ENCODE measurements at regions not wholly inside any gene's neighbourhood (a gene's known extent, or its start where the extent isn't known, plus 50 kb on each side); places are given as distances from the start of the nearest gene placed in this dataset.

GRCh38 chr9:108093773-108094675 lies 604.5 kb upstream of the KLF4 start:
- ATAC-seq (replicated peaks in 1 of 4) (no peak), DNase-seq (no peak)
- no peaks in the 10 kb centered on the region for H3K4me1 ChIP-seq (ENCODE audit: control insufficient read depth in 1 of 2, extremely low read depth in 1 of 2, insufficient read depth in 2 of 2, low read length in 2 of 2)
- Mint-ChIP-seq H3K27ac (no peak overlapping the region), H3K4me1 (no peaks in the 10 kb centered on the region), H3K9me3 (peaks cover 0 to 15% (median 5%) of the 10 kb centered on the region in 3 donors), H3K27me3 (no peaks in the 10 kb centered on the region), H3K4me3 (no peak overlapping the region), H3K36me3 (no peaks in the 10 kb centered on the region)
- no peak overlapping the region for H3K4me3 ChIP-seq (ENCODE audit: control insufficient read depth in 1 of 2, extremely low read depth in 1 of 2, low read length in 1 of 2)
- no peak overlapping the region for H3K27ac ChIP-seq (ENCODE audit: low read length)
- no peaks in the 10 kb centered on the region for H3K27me3 ChIP-seq (replicated peaks in 1 of 2; ENCODE audit: control insufficient read depth in 2 of 2, extremely low read depth in 1 of 2, insufficient read depth in 2 of 2, low read length in 1 of 2)
- WGBS (ENCODE audit: insufficient coverage) = no CpG with 5 or more reads among the region's 1 CpG
- POLR2A ChIA-PET = no interaction called here
- no peaks in the 10 kb centered on the region for H3K36me3 ChIP-seq (ENCODE audit: control insufficient read depth in 2 of 2, extremely low read depth in 1 of 2, insufficient read depth in 1 of 2, low read length in 1 of 2)
- CTCF ChIA-PET = no interaction called here
- no peaks in the 10 kb centered on the region for H3K9me3 ChIP-seq

- 93% methylated on average over 3 of the region's 3 CpGs for WGBS (ENCODE audit: insufficient coverage)
- H3K4me1 Mint-ChIP-seq = no peaks in the 10 kb centered on the region
- Histone ChIP-seq H3K36me3 (ENCODE audit: control insufficient read depth in 2 of 2, extremely low read depth in 1 of 2, insufficient read depth in 1 of 2, low read length in 1 of 2) (no peaks in the 10 kb centered on the region), H3K27ac (ENCODE audit: low read length) (no peak overlapping the region), H3K27me3 (replicated peaks in 1 of 2; ENCODE audit: control insufficient read depth in 2 of 2, extremely low read depth in 1 of 2, insufficient read depth in 2 of 2, low read length in 1 of 2) (no peaks in the 10 kb centered on the region), H3K4me3 (ENCODE audit: control insufficient read depth in 1 of 2, extremely low read depth in 1 of 2, low read length in 1 of 2) (no peak overlapping the region), H3K9me3 (no peaks in the 10 kb centered on the region), H3K4me1 (ENCODE audit: control insufficient read depth in 1 of 2, extremely low read depth in 1 of 2, insufficient read depth in 2 of 2, low read length in 2 of 2) (no peaks in the 10 kb centered on the region)
- H3K27me3 Mint-ChIP-seq = peaks cover 0 to 4% of the 10 kb centered on the region in 2 donors
- peaks cover 0 to 18% (median 0%) of the 10 kb centered on the region in 3 donors for H3K9me3 Mint-ChIP-seq
- H3K27ac Mint-ChIP-seq = no peak overlapping the region
- H3K36me3 Mint-ChIP-seq = no peaks in the 10 kb centered on the region
- ATAC-seq (replicated peaks in 1 of 4) (no peak), DNase-seq (no peak)
- no peak overlapping the region for H3K4me3 Mint-ChIP-seq
- ChIA-PET POLR2A (no interaction called here), CTCF (no interaction called here)
Observed at GRCh38 chr9:108088916-108089315, 599.3 kb upstream of the KLF4 start.

GRCh38 chr9:108087781-108088180 lies 598.2 kb upstream of the KLF4 start:
- no peak overlapping the region for H3K4me3 ChIP-seq (ENCODE audit: control insufficient read depth in 1 of 2, extremely low read depth in 1 of 2, low read length in 1 of 2)
- no peaks in the 10 kb centered on the region for H3K9me3 ChIP-seq
- H3K27ac Mint-ChIP-seq = no peak overlapping the region
- no peaks in the 10 kb centered on the region for H3K36me3 ChIP-seq (ENCODE audit: control insufficient read depth in 2 of 2, extremely low read depth in 1 of 2, insufficient read depth in 1 of 2, low read length in 1 of 2)
- H3K36me3 Mint-ChIP-seq = no peaks in the 10 kb centered on the region
- ATAC-seq (replicated peaks in 1 of 4) (no peak), DNase-seq (no peak)
- ChIA-PET POLR2A (interaction anchor here in 1 of 2 donors (0.6 kb wide), 1 partner anchor 9 kb away, joined by 7 read pairs; no protein-coding TSS in a partner anchor), CTCF (no interaction called here)
- H3K27me3 ChIP-seq (replicated peaks in 1 of 2; ENCODE audit: control insufficient read depth in 2 of 2, extremely low read depth in 1 of 2, insufficient read depth in 2 of 2, low read length in 1 of 2) = no peaks in the 10 kb centered on the region
- 39% methylated on average over 5 of the region's 5 CpGs for WGBS (ENCODE audit: insufficient coverage)
- no peaks in the 10 kb centered on the region for H3K4me1 Mint-ChIP-seq
- peaks cover 0 to 4% of the 10 kb centered on the region in 2 donors for H3K27me3 Mint-ChIP-seq
- no peaks in the 10 kb centered on the region for H3K4me1 ChIP-seq (ENCODE audit: control insufficient read depth in 1 of 2, extremely low read depth in 1 of 2, insufficient read depth in 2 of 2, low read length in 2 of 2)
- H3K4me3 Mint-ChIP-seq = no peak overlapping the region
- H3K27ac ChIP-seq (ENCODE audit: low read length) = no peak overlapping the region
- H3K9me3 Mint-ChIP-seq = peaks cover 0 to 18% (median under 1%) of the 10 kb centered on the region in 3 donors

- CTCF ChIA-PET = no interaction called here
- ATAC-seq (replicated peaks in 1 of 4) = no peak
- Mint-ChIP-seq H3K9me3 (peaks cover 0 to 19% (median 4%) of the 10 kb centered on the region in 3 donors), H3K4me1 (no peaks in the 10 kb centered on the region), H3K27ac (no peak overlapping the region), H3K4me3 (no peak overlapping the region), H3K27me3 (peaks cover 0 to 4% of the 10 kb centered on the region in 2 donors), H3K36me3 (no peaks in the 10 kb centered on the region)
- Histone ChIP-seq H3K36me3 (ENCODE audit: control insufficient read depth in 2 of 2, extremely low read depth in 1 of 2, insufficient read depth in 1 of 2, low read length in 1 of 2) (no peaks in the 10 kb centered on the region), H3K4me3 (ENCODE audit: control insufficient read depth in 1 of 2, extremely low read depth in 1 of 2, low read length in 1 of 2) (no peak overlapping the region), H3K27ac (ENCODE audit: low read length) (no peak overlapping the region), H3K4me1 (ENCODE audit: control insufficient read depth in 1 of 2, extremely low read depth in 1 of 2, insufficient read depth in 2 of 2, low read length in 2 of 2) (no peaks in the 10 kb centered on the region), H3K27me3 (replicated peaks in 1 of 2; ENCODE audit: control insufficient read depth in 2 of 2, extremely low read depth in 1 of 2, insufficient read depth in 2 of 2, low read length in 1 of 2) (no peaks in the 10 kb centered on the region), H3K9me3 (no peaks in the 10 kb centered on the region)
- no peak for DNase-seq
- whole genome bisulfite sequencing (ENCODE audit: insufficient coverage) = 68% methylated on average over 2 of the region's 4 CpGs
- POLR2A ChIA-PET = no interaction called here
Observed at GRCh38 chr9:108086624-108087023, 597.1 kb upstream of the KLF4 start.

GRCh38 chr9:108085294-108085693 lies 595.7 kb upstream of the KLF4 start:
- DNase-seq (no peak), ATAC-seq (replicated peaks in 1 of 4) (no peak)
- H3K27ac Mint-ChIP-seq = no peak overlapping the region
- CTCF ChIA-PET = no interaction called here
- H3K9me3 ChIP-seq = no peaks in the 10 kb centered on the region
- no peaks in the 10 kb centered on the region for H3K27me3 ChIP-seq (replicated peaks in 1 of 2; ENCODE audit: control insufficient read depth in 2 of 2, extremely low read depth in 1 of 2, insufficient read depth in 2 of 2, low read length in 1 of 2)
- no peak overlapping the region for H3K27ac ChIP-seq (ENCODE audit: low read length)
- H3K36me3 Mint-ChIP-seq = no peaks in the 10 kb centered on the region
- H3K36me3 ChIP-seq (ENCODE audit: control insufficient read depth in 2 of 2, extremely low read depth in 1 of 2, insufficient read depth in 1 of 2, low read length in 1 of 2) = no peaks in the 10 kb centered on the region
- 75% methylated on average over 4 of the region's 6 CpGs for WGBS (ENCODE audit: insufficient coverage)
- POLR2A ChIA-PET = no interaction called here
- no peaks in the 10 kb centered on the region for H3K4me1 Mint-ChIP-seq
- peaks cover 0 to 19% (median 8%) of the 10 kb centered on the region in 3 donors for H3K9me3 Mint-ChIP-seq
- no peaks in the 10 kb centered on the region for H3K4me1 ChIP-seq (ENCODE audit: control insufficient read depth in 1 of 2, extremely low read depth in 1 of 2, insufficient read depth in 2 of 2, low read length in 2 of 2)
- no peak overlapping the region for H3K4me3 Mint-ChIP-seq
- H3K27me3 Mint-ChIP-seq = peaks cover 0 to 4% of the 10 kb centered on the region in 2 donors
- H3K4me3 ChIP-seq (ENCODE audit: control insufficient read depth in 1 of 2, extremely low read depth in 1 of 2, low read length in 1 of 2) = no peak overlapping the region

GRCh38 chr9:108083796-108084352 lies 594.3 kb upstream of the KLF4 start:
- ChIA-PET POLR2A (no interaction called here), CTCF (no interaction called here)
- no peaks in the 10 kb centered on the region for H3K4me1 Mint-ChIP-seq
- no peak overlapping the region for H3K27ac ChIP-seq (ENCODE audit: low read length)
- H3K9me3 ChIP-seq = no peaks in the 10 kb centered on the region
- H3K27me3 Mint-ChIP-seq = peaks cover 0 to 4% of the 10 kb centered on the region in 2 donors
- H3K36me3 Mint-ChIP-seq = no peaks in the 10 kb centered on the region
- no peak for DNase-seq
- no peaks in the 10 kb centered on the region for H3K27me3 ChIP-seq (replicated peaks in 1 of 2; ENCODE audit: control insufficient read depth in 2 of 2, extremely low read depth in 1 of 2, insufficient read depth in 2 of 2, low read length in 1 of 2)
- no peak overlapping the region for H3K4me3 ChIP-seq (ENCODE audit: control insufficient read depth in 1 of 2, extremely low read depth in 1 of 2, low read length in 1 of 2)
- no peak overlapping the region for H3K4me3 Mint-ChIP-seq
- H3K4me1 ChIP-seq (ENCODE audit: control insufficient read depth in 1 of 2, extremely low read depth in 1 of 2, insufficient read depth in 2 of 2, low read length in 2 of 2) = no peaks in the 10 kb centered on the region
- WGBS (ENCODE audit: insufficient coverage) = 79% methylated on average over 3 of the region's 3 CpGs
- ATAC-seq (replicated peaks in 1 of 4) = no peak
- peaks cover 0 to 14% (median 13%) of the 10 kb centered on the region in 3 donors for H3K9me3 Mint-ChIP-seq
- no peaks in the 10 kb centered on the region for H3K36me3 ChIP-seq (ENCODE audit: control insufficient read depth in 2 of 2, extremely low read depth in 1 of 2, insufficient read depth in 1 of 2, low read length in 1 of 2)
- H3K27ac Mint-ChIP-seq = no peak overlapping the region
